Sigmoid colon (tissue), 3 donors: ENCODE measurements at regions not wholly inside any gene's neighbourhood (a gene's known extent, or its start where the extent isn't known, plus 50 kb on each side); places are given as distances from the start of the nearest gene placed in this dataset.
"Not testable (repeated sequence)": the region's sequence is repeated elsewhere in the genome, so short reads cannot be mapped to it uniquely, and the experiment has no call there.

Source experiments
- POLR2A ChIP-seq, 2 donors: fragments of 450-650 bp; IDR thresholded peaks; one replicate each; pipeline ENCODE4 v1.6.1; 2016; ENCODE audit warnings: antibody characterized with exemption in 2 of 2, mild to moderate bottlenecking in 2 of 2, moderate library complexity in 2 of 2
- TF ChIP-seq, protein P1 (sequence below), 4 experiments: fragments of 450-650 bp in 3 of 4; fragments of 200-600 bp in 1 of 4; IDR thresholded peaks; one replicate each; pipeline ENCODE4 v1.5.1; 2016 to 2019; ENCODE audit warnings: antibody characterized with exemption in 4 of 4, mild to moderate bottlenecking in 3 of 4, moderate library complexity in 2 of 4

DNA sequence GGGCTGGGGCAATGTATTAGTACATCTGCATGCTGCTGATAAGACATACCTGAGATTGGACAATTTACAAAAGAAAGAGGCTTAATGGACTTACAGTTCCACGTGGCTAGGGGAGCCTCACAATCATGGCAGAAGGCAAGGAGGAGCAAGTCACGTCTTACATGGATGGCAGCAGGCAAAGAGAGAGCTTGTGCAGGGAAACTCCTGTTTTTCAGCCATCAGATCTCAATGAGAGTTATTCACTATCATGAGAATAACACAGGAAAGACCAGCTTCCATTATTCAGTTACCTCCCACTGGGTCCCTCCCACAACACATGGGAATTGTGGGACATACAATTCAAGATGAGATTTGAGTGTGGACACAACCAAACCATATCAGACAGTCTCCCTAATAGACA lies 504.2 kb upstream of the FANCL start:
- TF ChIP-seq, protein P1, sequence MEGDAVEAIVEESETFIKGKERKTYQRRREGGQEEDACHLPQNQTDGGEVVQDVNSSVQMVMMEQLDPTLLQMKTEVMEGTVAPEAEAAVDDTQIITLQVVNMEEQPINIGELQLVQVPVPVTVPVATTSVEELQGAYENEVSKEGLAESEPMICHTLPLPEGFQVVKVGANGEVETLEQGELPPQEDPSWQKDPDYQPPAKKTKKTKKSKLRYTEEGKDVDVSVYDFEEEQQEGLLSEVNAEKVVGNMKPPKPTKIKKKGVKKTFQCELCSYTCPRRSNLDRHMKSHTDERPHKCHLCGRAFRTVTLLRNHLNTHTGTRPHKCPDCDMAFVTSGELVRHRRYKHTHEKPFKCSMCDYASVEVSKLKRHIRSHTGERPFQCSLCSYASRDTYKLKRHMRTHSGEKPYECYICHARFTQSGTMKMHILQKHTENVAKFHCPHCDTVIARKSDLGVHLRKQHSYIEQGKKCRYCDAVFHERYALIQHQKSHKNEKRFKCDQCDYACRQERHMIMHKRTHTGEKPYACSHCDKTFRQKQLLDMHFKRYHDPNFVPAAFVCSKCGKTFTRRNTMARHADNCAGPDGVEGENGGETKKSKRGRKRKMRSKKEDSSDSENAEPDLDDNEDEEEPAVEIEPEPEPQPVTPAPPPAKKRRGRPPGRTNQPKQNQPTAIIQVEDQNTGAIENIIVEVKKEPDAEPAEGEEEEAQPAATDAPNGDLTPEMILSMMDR (IDR thresholded peaks at IDR 0.05), result not testable (repeated sequence)
- not testable (repeated sequence) for TF ChIP-seq POLR2A (IDR thresholded peaks at IDR 0.05)
